NCI-H446 treated with DMSO at 0.1 percent for 48 hours (cell line): ENCODE measurements at regions not wholly inside any gene's neighbourhood (a gene's known extent, or its start where the extent isn't known, plus 50 kb on each side); places are given as distances from the start of the nearest gene placed in this dataset.

Experiments used
- DNase-seq: peaks from one replicate; lab custom pipeline; 2025; lab: John Stamatoyannopoulos, UW

DNA sequence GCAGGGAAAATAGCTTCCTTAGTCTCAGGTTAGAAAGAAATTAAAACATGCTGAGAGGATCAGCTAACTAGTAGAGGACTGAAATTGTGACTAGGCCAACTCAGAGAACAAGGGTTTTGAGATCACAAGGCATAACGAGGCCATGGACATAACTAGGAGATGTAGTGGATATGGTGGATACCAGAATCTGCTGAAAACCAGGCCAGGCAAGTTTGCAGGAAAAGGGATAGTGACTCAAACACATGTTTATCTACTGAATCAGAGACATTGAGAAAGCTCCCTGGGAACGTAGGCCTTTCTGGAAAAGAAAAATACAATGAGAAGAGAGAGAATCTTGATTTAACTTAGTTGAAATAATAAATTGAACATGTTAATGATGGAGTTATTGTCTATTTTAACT, 326.5 kb upstream of the GBE1 start:
- no peak for DNase-seq

DNA sequence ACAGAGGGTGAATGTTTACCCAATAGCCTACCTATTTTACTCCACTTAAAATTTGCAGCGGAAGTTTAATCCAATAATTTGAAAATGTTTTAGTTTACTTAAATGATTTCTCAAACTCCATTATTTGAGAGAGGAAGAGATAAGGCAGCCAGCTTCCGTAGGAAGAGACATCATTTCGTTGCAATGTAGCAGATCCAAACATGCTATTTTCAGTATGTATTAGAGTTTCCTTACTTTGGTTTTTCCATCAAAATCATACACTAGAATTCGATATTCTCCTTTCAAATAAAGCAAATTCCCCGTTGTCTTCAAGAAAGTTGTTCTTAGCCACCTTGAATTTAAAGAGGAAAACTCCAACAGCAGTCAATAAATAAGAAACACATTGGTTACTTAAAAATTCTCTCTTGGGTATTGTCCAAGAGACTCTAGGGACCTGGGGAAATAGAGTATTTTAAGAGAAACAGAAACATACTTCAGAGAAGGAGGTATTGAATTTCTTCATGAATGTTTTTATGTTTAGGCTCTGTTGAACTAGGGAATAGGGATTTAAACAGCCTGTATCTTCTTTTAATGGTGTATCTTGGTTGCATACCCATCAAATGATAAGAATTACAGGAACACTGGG, 324.5 kb upstream of the GBE1 start:
- DNase-seq: no peak

DNA sequence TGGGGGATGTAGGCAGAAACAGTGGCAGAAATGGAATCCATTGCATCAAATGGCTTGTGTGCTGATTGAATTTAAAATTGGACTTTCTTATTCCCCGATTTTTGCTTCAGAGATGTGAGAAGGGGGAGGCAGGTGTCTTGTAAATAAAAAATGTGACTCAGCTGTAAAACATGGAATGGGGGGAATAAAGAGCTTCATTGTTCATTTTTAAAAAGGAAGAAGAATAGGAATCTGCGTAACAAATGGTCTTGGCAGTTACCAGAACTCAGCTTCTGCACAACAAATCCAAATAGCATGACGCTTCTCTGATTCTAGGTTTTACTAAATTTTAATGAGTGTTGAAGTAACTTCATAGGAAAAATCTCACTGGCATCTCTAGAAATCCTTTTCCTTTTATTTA, 323.9 kb upstream of the GBE1 start:
- no peak for DNase-seq

DNA sequence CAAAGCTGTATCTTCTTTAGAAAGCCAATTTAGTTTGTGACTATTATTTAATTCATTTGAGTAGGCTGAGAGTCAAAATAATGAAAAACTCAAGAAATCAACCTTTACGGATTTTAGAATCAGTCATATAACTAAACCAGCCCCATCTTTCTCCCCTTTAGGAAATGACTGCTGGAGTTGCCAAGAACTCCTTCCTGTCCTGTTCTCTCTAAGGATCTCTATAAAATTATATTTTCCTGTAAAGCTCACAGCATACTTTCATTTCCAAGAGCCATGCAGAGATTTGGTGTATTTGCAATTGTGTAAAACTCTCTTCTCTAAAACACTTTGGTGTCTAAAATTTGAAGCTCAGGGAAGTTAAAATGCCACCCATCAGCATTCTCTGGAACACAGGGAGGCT, 323.4 kb upstream of the GBE1 start:
- DNase-seq: no peak

DNA sequence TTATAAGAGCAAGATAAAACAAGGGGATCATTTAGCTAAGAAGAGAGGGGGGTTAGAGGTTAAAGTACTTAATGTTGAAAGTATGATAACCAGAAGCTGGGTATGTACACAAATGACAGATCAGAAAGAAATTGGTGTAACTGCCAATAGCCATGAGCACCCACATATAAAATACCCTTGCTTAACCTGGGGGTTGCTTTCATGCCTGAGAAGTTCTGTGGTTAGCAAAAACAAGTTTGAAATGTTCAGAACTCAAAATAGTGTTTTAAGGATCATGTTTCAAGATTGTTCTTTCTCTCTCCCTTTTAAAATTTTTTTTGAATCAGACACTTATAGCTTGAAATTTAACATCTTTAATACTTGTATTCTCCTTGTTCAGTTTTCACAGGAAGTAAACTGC, 321.4 kb upstream of the GBE1 start:
- DNase-seq: no peak

DNA sequence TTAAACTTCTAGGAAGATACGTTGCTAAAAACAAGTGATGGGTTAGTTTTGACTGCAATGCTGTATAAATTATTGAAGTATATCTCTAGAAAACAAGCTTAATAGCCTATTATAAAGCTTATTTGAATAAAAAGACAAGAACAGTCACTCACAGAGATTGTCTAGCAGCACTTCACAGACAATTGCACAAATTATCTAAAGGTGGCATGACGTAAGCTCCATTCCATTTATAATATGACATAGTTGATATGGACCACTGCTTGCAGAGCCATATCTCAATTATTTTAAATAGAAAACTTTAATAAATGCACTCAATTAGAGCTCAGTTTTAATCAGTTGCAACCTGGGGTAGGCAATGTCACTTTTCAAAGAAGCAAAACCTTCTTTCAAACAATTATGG, 319.9 kb upstream of the GBE1 start:
- no peak for DNase-seq

DNA sequence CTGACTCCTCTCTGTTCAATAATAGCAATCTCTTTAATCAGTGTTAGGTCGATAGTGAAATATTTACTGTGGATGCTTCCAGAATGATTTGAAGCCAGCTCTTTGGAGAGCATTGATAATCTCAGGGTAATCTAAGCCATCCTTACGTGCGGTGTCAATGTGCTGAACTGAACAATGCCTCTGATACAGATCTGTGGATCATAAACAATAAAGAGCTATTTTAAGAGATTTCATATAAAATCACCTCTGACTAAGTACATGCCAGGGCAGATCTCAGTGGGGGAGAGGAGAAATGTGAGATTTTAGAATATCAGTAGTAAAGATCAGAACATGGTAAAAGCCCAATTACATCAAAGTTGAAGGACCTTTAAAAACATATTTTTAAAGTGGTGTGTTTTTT, 319.3 kb upstream of the GBE1 start:
- no peak for DNase-seq

DNA sequence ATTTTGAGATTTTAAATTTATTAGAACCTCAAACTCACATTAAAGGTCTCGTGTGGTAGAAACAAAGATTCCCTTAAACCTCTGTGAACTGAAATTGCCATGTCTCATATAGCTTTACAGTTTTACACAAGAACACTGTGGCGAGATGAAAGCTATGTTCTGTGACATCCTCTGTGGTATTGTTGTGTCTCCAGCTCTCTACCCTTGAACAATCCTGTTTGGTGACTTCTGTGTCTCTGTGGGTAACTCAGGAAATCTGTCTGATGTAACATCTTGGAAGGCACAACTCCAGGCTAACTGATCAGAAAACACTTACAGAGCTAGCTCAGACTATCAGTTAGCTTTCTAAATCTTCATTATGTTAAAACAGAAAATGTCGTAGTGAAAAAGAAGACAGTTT, 318.8 kb upstream of the GBE1 start:
- no peak for DNase-seq

DNA sequence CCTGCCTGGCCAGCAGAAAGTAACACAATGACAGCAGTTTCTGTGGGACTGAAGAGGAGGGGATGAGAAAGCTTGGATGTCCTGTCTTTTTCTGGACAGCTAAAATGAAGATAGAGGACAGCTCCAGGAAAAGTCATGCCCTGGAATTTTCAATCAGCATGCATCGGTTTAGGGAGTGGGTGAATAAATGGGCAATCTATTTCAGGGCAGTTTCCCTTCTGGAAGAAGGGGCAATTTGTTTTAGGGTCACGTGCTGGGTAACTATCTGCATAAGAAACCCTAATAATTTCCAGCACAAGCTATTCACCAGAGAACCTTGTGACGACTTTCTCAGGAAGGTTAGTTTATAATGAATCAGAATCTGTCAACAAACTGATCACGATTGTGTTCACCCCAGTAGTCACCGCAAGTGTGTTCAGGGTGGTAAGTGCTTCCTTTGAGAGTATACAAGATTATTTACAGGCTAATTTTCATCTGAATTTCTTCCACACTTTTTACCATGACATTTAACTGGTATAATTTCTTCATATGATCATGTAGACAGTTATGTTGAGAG, 318.0 kb upstream of the GBE1 start:
- DNase-seq: no peak

DNA sequence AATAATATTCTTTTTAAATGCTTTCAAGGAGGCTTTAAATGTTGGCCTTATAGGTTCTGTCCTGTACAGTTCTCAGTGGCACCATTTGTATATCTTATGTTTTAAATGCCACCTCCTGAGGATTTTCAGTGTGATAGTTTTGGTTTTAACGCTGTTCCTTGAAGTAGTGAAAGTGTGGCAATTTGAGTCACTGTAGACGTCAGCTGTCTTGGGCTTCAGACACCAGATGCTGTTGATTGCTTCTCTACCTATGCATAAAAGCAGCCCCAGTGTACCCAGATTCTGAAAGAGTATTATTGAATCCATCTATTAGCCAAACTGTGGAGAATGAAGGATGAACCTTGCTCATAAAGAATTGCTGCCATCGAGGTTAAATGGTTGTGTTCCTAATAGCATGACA, 316.8 kb upstream of the GBE1 start:
- DNase-seq: no peak

DNA sequence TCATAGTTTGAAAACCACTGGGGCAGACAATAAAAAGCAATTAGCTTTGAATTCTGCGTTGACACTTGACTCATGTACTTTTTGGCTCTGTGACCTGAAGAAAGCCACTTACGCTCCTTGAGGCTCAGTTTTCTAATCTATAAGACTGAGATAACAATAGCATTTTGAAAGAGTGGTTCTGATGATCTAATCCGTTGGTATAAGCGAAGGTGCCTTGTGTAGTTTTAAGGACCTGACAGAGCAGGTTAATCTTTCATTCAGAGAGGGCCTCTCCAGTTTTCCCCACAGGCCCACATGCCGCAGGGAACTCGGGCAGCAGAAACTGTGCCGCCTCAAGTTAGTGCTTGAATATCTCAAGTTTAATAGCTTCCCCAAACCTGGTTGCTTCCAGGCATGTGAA, 306.0 kb upstream of the GBE1 start:
- DNase-seq: no peak

DNA sequence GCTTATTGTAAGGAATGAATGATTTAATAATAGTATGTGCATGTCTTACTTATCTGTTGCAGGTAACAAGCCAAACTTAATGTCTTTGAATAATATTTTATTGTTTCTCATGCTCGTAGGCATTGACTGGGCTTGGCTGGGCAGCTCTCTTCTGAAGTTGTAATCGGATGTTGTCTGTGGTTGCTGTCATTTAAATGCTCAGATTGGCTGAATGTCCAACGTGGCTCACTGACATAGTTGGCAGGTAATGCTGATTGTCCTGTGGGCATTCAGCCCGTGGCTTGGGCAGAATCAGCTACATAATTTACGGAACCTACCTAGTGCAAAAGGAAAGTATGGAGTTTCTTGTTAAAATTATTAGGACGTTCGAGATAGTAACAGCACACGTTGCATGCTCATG, 297.4 kb upstream of the GBE1 start:
- no peak for DNase-seq

DNA sequence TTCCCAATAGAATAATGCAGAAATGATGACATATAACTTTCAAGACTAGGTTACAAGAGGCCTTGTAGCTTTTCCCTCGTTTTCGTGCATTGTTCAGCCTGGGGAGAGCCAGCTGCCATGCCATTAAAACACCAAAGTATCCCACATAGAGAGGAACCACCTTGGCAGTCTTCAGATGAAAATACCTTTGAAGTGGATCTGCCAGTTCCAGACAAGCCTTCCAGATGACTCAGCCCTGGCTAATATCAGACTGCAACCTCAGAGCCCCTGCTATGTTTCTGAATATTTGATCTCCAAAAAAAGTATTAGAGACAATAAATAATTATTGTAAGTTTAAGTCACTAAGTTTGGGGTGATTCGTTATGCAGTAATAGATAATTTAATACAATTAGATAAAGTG, 294.3 kb upstream of the GBE1 start:
- DNase-seq: peak; percentile 33

DNA sequence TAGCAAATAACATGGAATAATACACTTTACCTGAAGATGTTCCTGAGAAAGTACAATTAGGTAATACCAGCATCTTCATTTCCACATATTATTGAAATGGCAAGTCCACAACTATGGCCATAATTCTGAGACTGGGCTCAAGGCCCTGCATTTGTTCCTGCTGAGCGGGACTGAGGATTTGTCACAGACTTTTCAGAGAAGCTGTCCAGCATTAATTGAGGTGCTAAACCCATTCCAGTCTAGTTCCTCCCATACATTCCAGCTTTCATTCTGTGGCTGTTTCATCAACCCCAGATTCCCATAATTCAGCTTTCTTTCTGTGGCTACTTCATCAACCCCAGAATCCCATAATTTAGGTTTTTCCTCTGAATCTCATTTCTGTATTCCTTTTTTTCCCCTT, 293.4 kb upstream of the GBE1 start:
- no peak for DNase-seq

DNA sequence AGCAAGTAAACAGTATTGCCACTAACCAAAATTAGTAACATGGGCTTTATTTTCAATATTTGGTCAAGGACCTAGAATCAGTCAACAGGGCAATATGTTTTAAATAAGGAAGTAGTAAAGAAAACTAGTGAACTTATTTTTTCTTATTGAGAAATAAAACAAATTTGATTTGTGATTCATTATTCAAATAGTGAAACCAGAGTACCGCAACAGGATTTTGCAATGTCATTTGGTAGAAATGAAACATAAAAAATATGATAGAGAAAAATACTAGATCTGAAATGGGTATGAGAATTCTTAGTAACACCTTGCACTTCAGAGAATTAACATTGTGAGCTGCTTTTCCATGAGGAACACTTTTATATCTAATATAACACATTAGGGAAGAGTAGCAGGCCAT, 291.8 kb upstream of the GBE1 start:
- DNase-seq: no peak

DNA sequence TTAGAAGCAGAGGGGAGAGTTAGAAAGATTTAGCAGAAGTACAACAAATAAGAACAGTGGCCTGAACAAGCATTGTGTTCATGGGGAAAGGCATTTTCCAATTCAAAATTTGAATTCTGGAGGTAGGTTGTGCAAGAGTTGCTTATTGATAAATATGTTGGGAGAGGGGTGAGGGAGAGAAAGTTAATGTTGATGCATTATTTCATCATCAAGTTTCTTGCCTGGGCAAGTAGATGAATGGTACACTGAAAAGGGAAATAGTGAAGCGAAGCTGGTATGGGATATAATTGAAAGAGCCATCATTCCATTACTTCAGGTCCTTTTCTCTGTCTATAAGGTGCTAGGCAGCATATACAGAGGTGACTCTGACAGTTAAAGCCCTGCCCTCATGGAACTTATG, 288.9 kb upstream of the GBE1 start:
- DNase-seq: no peak

DNA sequence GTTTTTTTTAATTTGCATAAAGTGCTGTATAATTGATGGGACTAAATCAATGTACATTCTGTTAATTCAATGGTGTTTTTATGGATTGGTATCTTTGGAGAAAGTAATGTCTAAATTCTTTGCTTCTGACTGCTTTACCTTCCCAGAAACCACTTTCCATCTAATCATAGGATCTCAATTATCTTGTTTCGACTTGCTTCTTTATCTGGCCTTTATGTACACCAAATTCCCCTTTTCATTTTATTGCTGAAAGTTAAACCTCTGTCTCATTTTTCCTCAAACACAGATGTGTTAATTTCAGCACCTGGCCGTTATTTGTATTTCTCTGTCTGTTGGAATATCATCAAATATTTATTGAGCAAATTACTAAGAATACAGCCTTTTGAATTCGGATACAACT, 287.3 kb upstream of the GBE1 start:
- DNase-seq: no peak

DNA sequence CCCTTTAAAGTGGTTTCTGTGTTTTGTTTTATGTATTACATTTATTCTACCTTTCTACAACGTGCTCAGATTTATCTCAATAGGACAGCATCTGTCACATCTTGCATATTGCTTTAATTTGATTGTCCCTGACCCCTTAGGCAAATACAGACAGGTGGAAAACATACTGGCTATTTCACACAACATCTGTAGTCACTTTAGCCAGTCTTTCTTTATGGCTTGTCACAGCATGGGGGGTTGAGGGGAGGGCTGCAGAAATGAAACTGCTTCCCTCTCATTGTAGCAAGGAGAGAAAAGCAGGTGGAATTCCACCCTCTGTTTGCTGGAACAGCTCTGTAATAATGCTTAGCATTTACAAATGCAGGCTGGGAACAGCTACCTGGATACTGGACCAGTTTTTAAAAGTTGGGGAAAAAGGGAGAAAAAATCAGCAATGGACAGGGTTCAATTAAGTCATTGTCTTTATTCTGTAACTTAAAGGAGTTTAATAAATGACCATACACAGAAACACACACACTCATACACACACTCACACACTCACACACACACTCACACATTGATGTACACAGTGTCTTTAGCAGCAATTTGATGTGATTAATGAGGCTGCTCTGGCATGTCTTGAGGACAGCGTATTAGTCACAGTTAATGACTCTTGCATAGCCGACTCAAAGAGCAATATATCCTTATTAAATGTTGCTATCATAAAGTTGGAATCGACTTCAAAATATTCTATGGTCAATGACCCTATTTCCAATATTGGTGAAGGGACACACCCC, 283.7 kb upstream of the GBE1 start:
- peak; percentile 14 for DNase-seq

DNA sequence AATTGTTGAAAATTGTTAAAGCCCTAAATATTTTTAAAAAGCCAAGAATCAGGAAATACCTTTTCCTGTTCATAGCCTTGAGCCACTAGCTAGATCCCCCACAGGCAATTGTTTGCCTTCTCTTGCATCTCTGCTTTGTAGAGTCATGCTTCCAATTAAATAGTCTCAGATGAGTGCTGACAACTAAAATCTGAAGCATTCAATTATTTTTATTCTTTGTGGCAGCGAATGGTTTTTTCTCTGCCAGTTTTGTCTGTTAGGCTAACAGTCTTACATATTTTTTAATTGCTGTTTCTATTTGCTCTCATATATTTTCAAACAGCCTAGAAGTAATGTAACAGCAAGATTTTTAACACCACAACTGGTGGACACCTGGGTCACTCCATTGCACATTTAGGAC, 277.1 kb upstream of the GBE1 start:
- DNase-seq: peak; percentile 10

DNA sequence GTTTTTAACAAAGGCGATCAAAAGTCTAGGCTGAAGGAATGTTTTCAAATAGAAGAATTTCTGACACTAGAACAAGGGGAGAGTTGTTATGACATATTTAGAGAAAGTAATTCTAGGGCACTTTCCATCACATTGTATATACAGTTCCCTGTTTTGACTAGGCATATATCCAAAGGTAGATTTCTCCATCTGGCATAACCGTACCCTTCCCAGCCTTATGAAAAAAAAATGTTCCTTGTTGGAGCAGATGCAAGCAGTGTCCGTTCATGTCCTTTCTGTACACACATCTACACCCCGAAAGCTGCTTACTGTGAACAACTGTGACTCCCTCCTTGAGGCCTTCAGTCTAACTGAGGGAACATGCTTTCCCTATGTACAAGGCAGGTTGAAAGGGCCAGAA, 271.7 kb upstream of the GBE1 start:
- DNase-seq: no peak

DNA sequence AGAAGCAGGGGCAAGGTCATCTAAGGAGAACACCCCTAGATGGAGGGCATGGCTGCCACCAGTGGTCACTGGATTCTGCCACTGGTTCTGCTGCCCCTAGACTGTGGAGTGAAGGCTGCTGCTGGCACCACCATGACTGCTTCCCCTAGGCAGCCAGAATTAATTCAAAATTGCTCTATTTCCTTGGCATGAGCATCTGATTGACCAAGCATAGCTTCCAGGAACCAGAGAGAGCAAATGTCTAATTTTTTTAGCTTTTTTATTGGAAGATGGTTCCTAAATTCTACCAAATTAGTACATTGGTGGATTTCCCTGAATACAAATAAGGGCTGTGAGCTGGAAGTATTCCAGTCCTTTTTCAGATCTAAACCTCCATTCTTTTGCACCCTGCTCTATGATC, 270.2 kb upstream of the GBE1 start:
- peak; percentile 28 for DNase-seq

DNA sequence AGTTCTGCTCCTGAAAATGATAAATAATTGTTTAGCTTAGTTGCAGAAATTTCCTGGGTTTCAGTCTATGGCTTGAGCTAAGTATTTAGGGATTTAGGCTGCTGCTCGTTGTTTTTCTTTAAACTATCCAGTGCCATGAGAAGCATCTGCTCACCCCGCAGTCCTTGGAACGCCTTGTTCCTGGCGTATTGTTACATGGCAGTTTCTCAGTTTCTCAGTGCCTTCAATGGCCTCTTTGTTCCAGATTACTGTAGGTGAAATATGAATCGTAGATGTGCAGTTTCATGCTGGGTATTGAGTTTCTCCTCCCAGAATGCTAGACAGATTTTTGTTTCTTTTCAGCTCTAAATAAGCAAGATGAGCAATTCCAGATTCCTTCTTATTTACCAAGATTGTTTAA, 269.5 kb upstream of the GBE1 start:
- peak; percentile 32 for DNase-seq

DNA sequence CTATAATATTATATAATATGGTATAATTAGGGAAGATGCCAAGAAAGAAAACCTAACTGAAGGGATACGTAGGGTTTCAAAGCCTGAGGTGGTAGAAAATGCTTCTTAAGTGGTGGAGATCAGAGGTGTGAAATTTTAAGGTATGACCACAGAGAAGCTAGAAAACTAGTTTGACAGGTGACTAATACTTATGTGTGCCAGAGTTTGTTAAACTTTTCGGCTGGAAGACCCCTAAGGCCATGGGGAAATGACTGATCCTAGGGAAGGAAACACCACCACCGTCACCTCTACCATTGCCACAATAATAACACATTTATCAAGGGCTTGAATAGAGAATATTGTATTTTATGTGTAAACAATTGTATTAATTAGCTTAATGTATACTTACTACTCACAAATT, 261.4 kb upstream of the GBE1 start:
- no peak for DNase-seq

DNA sequence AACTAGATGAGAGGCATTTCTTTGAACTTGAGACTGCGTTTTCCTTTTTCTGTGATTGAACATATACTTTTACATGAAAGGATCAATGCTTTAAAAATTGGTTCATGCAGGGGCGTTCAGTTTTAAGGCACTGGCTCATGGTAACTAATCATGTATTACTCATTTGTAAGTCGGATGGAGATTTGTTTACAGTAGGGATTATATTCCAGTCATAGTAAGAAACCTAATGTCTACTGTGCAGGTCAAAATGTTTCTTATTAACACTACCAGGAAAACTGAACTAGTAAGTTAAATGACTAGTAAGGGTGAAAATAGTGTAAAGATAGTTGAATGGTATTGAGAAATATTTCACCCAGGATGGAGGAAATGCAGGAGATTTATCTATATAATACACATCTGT, 258.8 kb upstream of the GBE1 start:
- DNase-seq: no peak
